HG02763 (cell line): ENCODE measurements at regions not wholly inside any gene's neighbourhood (a gene's known extent, or its start where the extent isn't known, plus 50 kb on each side); places are given as distances from the start of the nearest gene placed in this dataset.
"Not testable (repeated sequence)": the region's sequence is repeated elsewhere in the genome, so short reads cannot be mapped to it uniquely, and the experiment has no call there.

ENCODE experiments used
- ATAC-seq: cut with Tn5 transposase; IDR thresholded peaks from one replicate; pipeline ENCODE4 v1.9.1; 2021; ENCODE audit warnings: mild to moderate bottlenecking, moderate library complexity; ENCODE audit not compliant: unreplicated experiment

DNA sequence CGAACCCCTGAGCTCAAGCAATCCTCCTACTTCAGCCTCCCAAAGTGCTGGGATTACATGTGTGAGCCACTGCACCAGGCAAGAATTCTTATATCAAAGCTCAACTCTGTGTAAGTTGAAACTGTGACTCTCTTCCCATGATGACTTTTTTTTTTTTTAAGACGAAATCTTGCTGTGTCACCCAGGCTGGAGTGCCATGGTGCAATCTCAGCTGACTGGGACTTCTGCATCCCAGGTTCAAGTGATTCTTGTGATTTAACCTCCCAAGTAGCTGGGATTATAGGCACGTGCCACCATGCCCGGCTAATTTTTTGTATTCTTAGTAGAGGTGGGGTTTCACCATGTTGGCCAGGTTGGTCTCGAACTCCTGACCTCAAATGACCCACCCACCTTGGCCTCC, 51.6 kb upstream of the WAC start:
- not testable (repeated sequence) for ATAC-seq

DNA sequence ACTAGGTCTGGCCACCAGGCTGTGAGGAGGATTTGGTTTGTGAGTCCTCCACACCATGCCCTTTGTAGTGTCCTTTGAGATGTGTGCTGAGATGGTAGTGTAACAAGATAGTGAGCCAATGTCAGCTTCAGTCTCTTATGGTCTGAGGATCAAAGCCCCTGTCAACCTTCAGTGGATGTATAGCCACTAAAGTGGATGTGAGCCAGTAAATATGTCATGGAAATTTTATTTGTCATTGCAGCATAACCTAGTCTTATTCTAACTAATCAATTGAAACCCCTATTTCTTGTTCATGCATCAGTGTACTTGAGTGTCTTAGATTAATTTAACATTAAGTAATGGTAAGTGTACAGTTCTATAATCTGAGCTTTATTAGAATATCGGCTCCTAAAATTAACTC, 51.0 kb upstream of the WAC start:
- ATAC-seq, result no peak
